H9 (cell line): ENCODE measurements at regions not wholly inside any gene's neighbourhood (a gene's known extent, or its start where the extent isn't known, plus 50 kb on each side); places are given as distances from the start of the nearest gene placed in this dataset.

Source experiments
- DNase-seq: peaks from one replicate; pipeline ENCODE4 v3.0.0-alpha.2; 2017
- H2AFZ ChIP-seq: one replicate; pipeline ENCODE4 v1.6.1; 2013; ENCODE audit warnings: mild to moderate bottlenecking, low read length, control low read depth, moderate library complexity
- H2AK5ac ChIP-seq: 2 replicates; pipeline ENCODE4 v1.6.1; 2013; ENCODE audit warnings: low read length, control low read depth, mixed read lengths; ENCODE audit not compliant: insufficient read length
- H2BK120ac ChIP-seq: one replicate; pipeline ENCODE4 v1.6.1; 2013; ENCODE audit warnings: low read depth, mild to moderate bottlenecking, low read length, control low read depth, inconsistent platforms; ENCODE audit not compliant: poor library complexity, severe bottlenecking
- H2BK12ac ChIP-seq: 2 replicates; pipeline ENCODE4 v1.6.1; 2013; ENCODE audit warnings: low read length, control low read depth, mixed read lengths, low read depth; ENCODE audit not compliant: insufficient read length
- H2BK15ac ChIP-seq: 2 replicates; pipeline ENCODE4 v1.6.1; 2013; ENCODE audit warnings: low read depth, low read length, control low read depth
- H2BK20ac ChIP-seq: one replicate; pipeline ENCODE4 v1.6.1; 2013; ENCODE audit warnings: low read depth, mild to moderate bottlenecking, low read length, control low read depth, inconsistent platforms; ENCODE audit not compliant: poor library complexity, severe bottlenecking
- H2BK5ac ChIP-seq: 2 replicates; pipeline ENCODE4 v1.6.1; 2013; ENCODE audit warnings: low read length, control low read depth, mixed read lengths; ENCODE audit not compliant: insufficient read length
- H3K14ac ChIP-seq: 2 replicates; pipeline ENCODE4 v1.6.1; 2013; ENCODE audit warnings: low read length, control low read depth; ENCODE audit not compliant: insufficient read depth
- H3K18ac ChIP-seq: 2 replicates; pipeline ENCODE4 v1.6.1; 2013; ENCODE audit warnings: low read depth, mild to moderate bottlenecking, mixed read lengths, low read length, control low read depth; ENCODE audit not compliant: insufficient read length
- H3K23ac ChIP-seq: 2 replicates; pipeline ENCODE4 v1.6.1; 2013; ENCODE audit warnings: low read length, control low read depth, mixed read lengths, low read depth; ENCODE audit not compliant: insufficient read length
- H3K23me2 ChIP-seq: 2 replicates; pipeline ENCODE4 v1.6.1; 2013; ENCODE audit warnings: low read depth, mild to moderate bottlenecking, mixed read lengths, low read length, control low read depth; ENCODE audit not compliant: insufficient read length, poor library complexity, severe bottlenecking
- H3K27ac ChIP-seq: 2 replicates; pipeline ENCODE4 v1.5.1; 2013; ENCODE audit warnings: low read length, control low read depth, mixed read lengths, low read depth; ENCODE audit not compliant: insufficient read length
- H3K27me3 ChIP-seq: 2 replicates; pipeline ENCODE4 v1.6.1; 2013; ENCODE audit warnings: low read length, control low read depth, inconsistent platforms; ENCODE audit not compliant: insufficient read depth
- H3K4ac ChIP-seq: 2 replicates; pipeline ENCODE4 v1.6.1; 2013; ENCODE audit warnings: low read depth, mild to moderate bottlenecking, control low read depth, inconsistent platforms, low read length, moderate library complexity
- H3K4me1 ChIP-seq: 2 replicates; pipeline ENCODE4 v1.6.1; 2013; ENCODE audit warnings: low read length, control low read depth, inconsistent platforms; ENCODE audit not compliant: insufficient read depth
- H3K4me2 ChIP-seq: 2 replicates; pipeline ENCODE4 v1.6.1; 2013; ENCODE audit warnings: low read length, control low read depth, mixed read lengths; ENCODE audit not compliant: insufficient read length, insufficient read depth
- H3K56ac ChIP-seq: 2 replicates; pipeline ENCODE4 v1.6.1; 2013; ENCODE audit warnings: low read depth, mild to moderate bottlenecking, mixed read lengths, low read length, control low read depth; ENCODE audit not compliant: insufficient read length
- H3K79me1 ChIP-seq: 2 replicates; pipeline ENCODE4 v1.6.1; 2013; ENCODE audit warnings: low read depth, mild to moderate bottlenecking, moderate library complexity, low read length, control low read depth, inconsistent platforms; ENCODE audit not compliant: insufficient read depth, poor library complexity, severe bottlenecking
- H3K79me2 ChIP-seq: 2 replicates; pipeline ENCODE4 v1.6.1; 2013; ENCODE audit warnings: low read length, control low read depth, inconsistent platforms; ENCODE audit not compliant: insufficient read depth
- H3K9ac ChIP-seq: 2 replicates; pipeline ENCODE4 v1.6.1; 2013; ENCODE audit warnings: low read length, control low read depth, mixed read lengths; ENCODE audit not compliant: insufficient read length; ENCODE audit errors: extremely low read depth
- H3K9me3 ChIP-seq: one replicate; pipeline ENCODE4 v1.6.1; 2013; ENCODE audit warnings: low read depth, low read length, inconsistent platforms; ENCODE audit not compliant: control insufficient read depth
- H3T11ph ChIP-seq: one replicate; pipeline ENCODE4 v1.6.1; 2013; ENCODE audit warnings: mild to moderate bottlenecking, low read length, control low read depth, inconsistent platforms
- H4K20me1 ChIP-seq: one replicate; pipeline ENCODE4 v1.6.1; 2013; ENCODE audit not compliant: control insufficient read depth, insufficient read length, insufficient read depth
- H4K5ac ChIP-seq: 2 replicates; pipeline ENCODE4 v1.6.1; 2013; ENCODE audit warnings: low read depth, mild to moderate bottlenecking, mixed read lengths, low read length, control low read depth; ENCODE audit not compliant: insufficient read length
- H4K8ac ChIP-seq: replicated peaks from 2 replicates; pipeline ENCODE4 v1.6.1; 2013; ENCODE audit warnings: low read length, control low read depth, mixed read lengths, low read depth; ENCODE audit not compliant: insufficient read length
- H4K91ac ChIP-seq: 2 replicates; pipeline ENCODE4 v1.6.1; 2013; ENCODE audit warnings: low read depth, mild to moderate bottlenecking, moderate library complexity, mixed read lengths, low read length, control low read depth; ENCODE audit not compliant: insufficient read length
- H3K27ac Mint-ChIP-seq, 3 experiments: 2 replicates in 2 of 3; 3 replicates in 1 of 3; pipeline ENCODE4 v1.8.0; 2020 to 2021; ENCODE audit warnings: mixed read lengths in 3 of 3, mild to moderate bottlenecking in 1 of 3, moderate library complexity in 1 of 3
- H3K27me3 Mint-ChIP-seq: 2 replicates; pipeline ENCODE4 v1.8.0; 2021; ENCODE audit warnings: low read depth, mild to moderate bottlenecking, moderate library complexity, mixed read lengths
- H3K36me3 Mint-ChIP-seq, 3 experiments: 2 replicates in 2 of 3; 3 replicates in 1 of 3; pipeline ENCODE4 v1.8.0; 2020 to 2021; ENCODE audit warnings: low read depth in 3 of 3, mixed read lengths in 3 of 3; ENCODE audit not compliant: insufficient read depth in 1 of 3
- H3K4me1 Mint-ChIP-seq, 2 experiments: 2 replicates each; pipeline ENCODE4 v1.8.0; 2020; ENCODE audit warnings: mixed read lengths in 2 of 2
- H3K4me3 Mint-ChIP-seq, 2 experiments: 2 replicates in 1 of 2; 3 replicates in 1 of 2; pipeline ENCODE4 v1.8.0; 2020 to 2021; ENCODE audit warnings: mild to moderate bottlenecking in 2 of 2, mixed read lengths in 2 of 2, moderate library complexity in 1 of 2
- H3K9me3 Mint-ChIP-seq, 2 experiments: 2 replicates in 1 of 2; 3 replicates in 1 of 2; pipeline ENCODE4 v1.8.0; 2020; ENCODE audit warnings: mild to moderate bottlenecking in 2 of 2, mixed read lengths in 2 of 2, moderate library complexity in 1 of 2
- CTCF ChIP-seq: fragments of 200-600 bp; sonication (generic); conservative IDR thresholded peaks from 3 replicates; pipeline ENCODE4 v1.8.0; 2021; ENCODE audit warnings: antibody characterized with exemption, mild to moderate bottlenecking
- WGBS: extraction: QIAGEN DNeasy Blood & Tissue Kit; methylation state at CpG from one replicate; pipeline ENCODE4 v1.1.7; 2013; ENCODE audit warnings: missing lambda C conversion rate, low lambda C conversion rate, mixed read lengths; ENCODE audit not compliant: insufficient read length; ENCODE audit errors: extremely low coverage; 5-methylcytosine and 5-hydroxymethylcytosine counted together

- Histone ChIP-seq H3K79me1 (no peaks in the 10 kb centered on the region), H3K4me1 (no peaks in the 10 kb centered on the region), H4K5ac (no peak overlapping the region), H2BK5ac (no peak overlapping the region), H2BK15ac (no peak overlapping the region), H3K9me3 (peaks cover 13% of the 10 kb centered on the region), H2AK5ac (no peak overlapping the region), H3K4me2 (no peak overlapping the region), H3K23me2 (no peaks in the 10 kb centered on the region), H2BK120ac (no peak overlapping the region), H3K79me2 (no peaks in the 10 kb centered on the region), H2BK20ac (no peak overlapping the region), H4K91ac (no peak overlapping the region), H3K9ac (no peak overlapping the region), H2BK12ac (no peak overlapping the region), H3T11ph (no peak overlapping the region), H3K56ac (no peak overlapping the region), H3K4ac (no peak overlapping the region), H3K18ac (no peak overlapping the region), H3K23ac (no peak overlapping the region), H3K14ac (no peak overlapping the region), H2AFZ (no peak overlapping the region), H3K27me3 (no peaks in the 10 kb centered on the region), H4K8ac (no peak overlapping the region), H4K20me1 (no peaks in the 10 kb centered on the region), H3K27ac (no peak overlapping the region)
- Mint-ChIP-seq H3K36me3 (peaks cover 7 to 15% (median 14%) of the 10 kb centered on the region in 3 experiments), H3K9me3 (peaks cover 50 to 83% of the 10 kb centered on the region in 2 experiments), H3K27me3 (peaks cover 15% of the 10 kb centered on the region), H3K4me1 (peaks cover 2 to 4% of the 10 kb centered on the region in 2 experiments; a peak in 2 of 4 replicates), H3K4me3 (no peak overlapping the region), H3K27ac (no peak overlapping the region)
- no peak for TF ChIP-seq CTCF
- DNase-seq, result no peak
- WGBS, result no CpG with 5 or more reads among the region's 9 CpGs
These were observed 122.0 kb downstream of the METRNL start for GRCh38 chr17:83201206-83202001.
